Activated CD4-positive, alpha-beta T cell treated with anti-CD3 and anti-CD28 coated beads, Interleukin-2, amount 10 ng/mL, durations not matched to agents 24 days and 14 days (primary cell): ENCODE measurements at regions not wholly inside any gene's neighbourhood (a gene's known extent, or its start where the extent isn't known, plus 50 kb on each side); places are given as distances from the start of the nearest gene placed in this dataset.
A peak's percentile ranks its signal among the peaks of the same experiment; 100 is the strongest.

Source experiments
- DNase-seq: peaks from one replicate; pipeline ENCODE4 v3.0.0; 2022
- H3K27ac Mint-ChIP-seq: one replicate; pipeline ENCODE4 v1.8.0; 2022; ENCODE audit warnings: mild to moderate bottlenecking, mixed read lengths
- H3K27me3 Mint-ChIP-seq: one replicate; pipeline ENCODE4 v1.8.0; 2022; ENCODE audit warnings: mixed read lengths
- H3K36me3 Mint-ChIP-seq: one replicate; pipeline ENCODE4 v1.8.0; 2022; ENCODE audit warnings: low read depth, mild to moderate bottlenecking, mixed read lengths
- H3K4me1 Mint-ChIP-seq: one replicate; pipeline ENCODE4 v1.8.0; 2021; ENCODE audit warnings: mixed read lengths
- H3K4me3 Mint-ChIP-seq: one replicate; pipeline ENCODE4 v1.8.0; 2022; ENCODE audit warnings: mild to moderate bottlenecking, moderate library complexity, mixed read lengths
- H3K9me3 Mint-ChIP-seq: one replicate; pipeline ENCODE4 v1.8.0; 2021; ENCODE audit warnings: mixed read lengths
- intact Hi-C: fragments of 100-400 bp; cut with micrococcal nuclease; formaldehyde crosslinking; loops from one replicate; pipeline ENCODE4 v1.15.1; 2023

DNA sequence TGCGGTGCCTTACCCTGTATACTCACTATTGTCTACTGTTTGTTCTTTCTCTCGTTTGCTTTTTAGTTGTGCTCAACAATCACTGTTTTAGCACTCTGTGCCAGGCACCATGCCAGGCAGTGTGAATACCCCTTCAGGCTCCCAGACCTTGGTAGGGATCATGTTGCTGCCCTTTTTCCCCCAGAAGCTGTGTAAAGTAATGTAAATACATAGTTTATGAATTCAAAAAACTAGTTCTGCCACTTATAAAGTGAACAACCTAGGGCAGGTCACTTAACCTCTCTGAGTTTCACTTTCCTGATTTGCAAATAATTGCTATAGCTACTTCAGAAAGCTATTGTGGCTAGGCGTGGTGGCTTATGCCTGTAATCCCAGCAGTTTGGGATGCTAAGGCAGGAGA lies 81.0 kb upstream of the CTSC start:
- peaks cover 2% of the 10 kb centered on the region for H3K36me3 Mint-ChIP-seq
- H3K4me1 Mint-ChIP-seq, result peaks cover 67% of the 10 kb centered on the region
- no peak overlapping the region for H3K4me3 Mint-ChIP-seq
- H3K27ac Mint-ChIP-seq, result peak overlapping the region; percentile 51
- peaks cover 4% of the 10 kb centered on the region for H3K9me3 Mint-ChIP-seq
- H3K27me3 Mint-ChIP-seq, result no peaks in the 10 kb centered on the region
- DNase-seq, result no peak
- intact Hi-C loops, result no loop called here

GRCh38 chr11:88415495-88415894 lies 78.0 kb upstream of the CTSC start:
- H3K27ac Mint-ChIP-seq, result peak overlapping the region; percentile 6
- H3K9me3 Mint-ChIP-seq, result peaks cover 10% of the 10 kb centered on the region
- intact Hi-C loops, result loop anchor here (2.0 kb wide), 1 partner anchor 79 kb away; the partner anchor contains the start of gene CTSC
- DNase-seq, result no peak
- H3K27me3 Mint-ChIP-seq, result no peaks in the 10 kb centered on the region
- H3K4me1 Mint-ChIP-seq, result peaks cover 48% of the 10 kb centered on the region
- peak overlapping the region; percentile 66 for H3K4me3 Mint-ChIP-seq
- peaks cover 2% of the 10 kb centered on the region for H3K36me3 Mint-ChIP-seq

DNA sequence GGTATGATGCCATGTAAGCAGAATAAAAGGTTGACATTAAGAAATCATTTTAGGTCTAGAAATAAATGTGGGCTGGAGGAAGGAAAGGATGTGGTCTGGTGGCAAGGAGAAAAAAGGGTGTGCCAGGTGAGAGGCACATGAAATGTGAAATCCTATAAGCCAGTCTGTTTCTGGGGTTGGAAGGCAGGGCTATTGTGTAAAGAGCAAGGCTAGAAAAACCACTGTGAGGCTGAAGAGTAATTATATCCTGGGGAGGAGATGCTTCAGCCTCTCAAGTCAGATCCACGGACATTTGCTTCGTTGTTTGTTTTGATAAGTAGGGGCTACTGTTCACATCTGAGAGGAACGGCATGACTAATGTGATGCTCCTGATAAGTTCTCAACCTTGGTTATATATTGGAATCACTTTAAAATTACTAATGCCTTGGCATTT lies 77.5 kb upstream of the CTSC start:
- H3K9me3 Mint-ChIP-seq, result peaks cover 10% of the 10 kb centered on the region
- H3K36me3 Mint-ChIP-seq, result peaks cover 2% of the 10 kb centered on the region
- peak overlapping the region; percentile 66 for H3K4me3 Mint-ChIP-seq
- intact Hi-C loops, result loop anchor here (2.0 kb wide), 1 partner anchor 78 kb away; the partner anchor contains the start of gene CTSC
- H3K27ac Mint-ChIP-seq, result peak overlapping the region; percentile 86
- DNase-seq, result peak; percentile 80
- H3K27me3 Mint-ChIP-seq, result no peaks in the 10 kb centered on the region
- H3K4me1 Mint-ChIP-seq, result peaks cover 43% of the 10 kb centered on the region

DNA sequence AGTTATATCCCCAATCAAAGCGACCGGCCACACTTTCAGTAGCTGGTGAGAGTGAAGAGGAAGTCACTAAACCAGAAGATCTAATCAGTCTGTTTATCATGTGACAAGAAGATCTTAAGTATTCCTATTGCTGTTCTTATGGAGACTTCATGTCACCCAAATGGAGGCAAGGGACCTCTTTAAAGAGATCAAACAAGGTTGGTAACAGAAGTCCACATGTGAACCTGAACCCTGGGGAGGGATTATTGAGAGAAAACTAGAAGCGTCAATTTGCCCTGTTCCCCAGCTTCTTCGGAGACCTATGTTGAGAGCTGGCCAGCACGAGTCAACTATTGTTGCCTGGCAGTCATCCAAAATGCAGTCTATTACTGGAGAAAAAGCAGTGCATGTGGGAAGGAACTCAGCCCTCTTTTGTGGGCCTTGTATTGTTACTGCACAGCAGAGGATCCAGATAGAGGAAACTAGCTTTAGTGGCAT lies 76.9 kb upstream of the CTSC start:
- peaks cover 10% of the 10 kb centered on the region for H3K9me3 Mint-ChIP-seq
- peaks cover 38% of the 10 kb centered on the region for H3K4me1 Mint-ChIP-seq
- no peaks in the 10 kb centered on the region for H3K27me3 Mint-ChIP-seq
- H3K36me3 Mint-ChIP-seq, result peaks cover 2% of the 10 kb centered on the region
- H3K4me3 Mint-ChIP-seq, result peak overlapping the region; percentile 66
- DNase-seq, result peak; percentile 74
- intact Hi-C loops, result loop anchor here (2.0 kb wide), 1 partner anchor 78 kb away; the partner anchor contains the start of gene CTSC
- H3K27ac Mint-ChIP-seq, result no peak overlapping the region

- DNase-seq, result no peak
- peaks cover 19% of the 10 kb centered on the region for H3K9me3 Mint-ChIP-seq
- intact Hi-C loops, result no loop called here
- peaks cover 27% of the 10 kb centered on the region for H3K4me1 Mint-ChIP-seq
- no peaks in the 10 kb centered on the region for H3K27me3 Mint-ChIP-seq
- peaks cover 2% of the 10 kb centered on the region for H3K36me3 Mint-ChIP-seq
- no peak overlapping the region for H3K4me3 Mint-ChIP-seq
- no peak overlapping the region for H3K27ac Mint-ChIP-seq
Measured at GRCh38 chr11:88411265-88411664, 73.7 kb upstream of the CTSC start.

GRCh38 chr11:88410656-88411055 lies 73.1 kb upstream of the CTSC start:
- Mint-ChIP-seq H3K27ac (no peak overlapping the region), H3K9me3 (peaks cover 19% of the 10 kb centered on the region), H3K36me3 (peaks cover 2% of the 10 kb centered on the region), H3K4me1 (peaks cover 26% of the 10 kb centered on the region), H3K27me3 (no peaks in the 10 kb centered on the region), H3K4me3 (no peak overlapping the region)
- intact Hi-C loops, result no loop called here
- no peak for DNase-seq

DNA sequence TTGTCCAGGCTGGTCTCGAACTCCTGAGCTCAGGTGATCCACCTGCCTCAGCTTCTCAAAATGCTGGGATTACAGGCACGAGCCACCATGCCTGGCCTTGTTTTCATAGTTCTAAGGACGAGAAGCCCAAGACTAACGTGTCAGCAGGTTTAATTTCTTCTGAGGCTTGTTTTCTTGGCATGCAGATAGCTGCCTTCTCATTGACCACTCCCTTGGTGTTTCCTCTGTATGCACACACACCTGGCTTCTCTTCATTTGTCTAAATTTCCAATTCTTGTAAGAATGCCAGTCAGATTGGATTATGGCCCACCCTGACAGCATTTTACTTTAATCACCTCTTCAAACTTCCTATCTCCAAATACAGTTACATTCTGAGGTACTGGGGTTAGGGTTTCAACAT lies 72.5 kb upstream of the CTSC start:
- Mint-ChIP-seq H3K9me3 (peaks cover 19% of the 10 kb centered on the region), H3K4me1 (peaks cover 25% of the 10 kb centered on the region), H3K4me3 (no peak overlapping the region), H3K27ac (no peak overlapping the region), H3K36me3 (peaks cover 2% of the 10 kb centered on the region), H3K27me3 (no peaks in the 10 kb centered on the region)
- intact Hi-C loops, result no loop called here
- no peak for DNase-seq

GRCh38 chr11:88406876-88407275 lies 69.3 kb upstream of the CTSC start:
- intact Hi-C loops, result no loop called here
- Mint-ChIP-seq H3K27ac (no peak overlapping the region), H3K4me3 (no peak overlapping the region), H3K4me1 (peaks cover 30% of the 10 kb centered on the region), H3K36me3 (no peaks in the 10 kb centered on the region), H3K27me3 (no peaks in the 10 kb centered on the region), H3K9me3 (peaks cover 14% of the 10 kb centered on the region)
- no peak for DNase-seq

GRCh38 chr11:88405853-88406252 lies 68.3 kb upstream of the CTSC start:
- Mint-ChIP-seq H3K4me3 (no peak overlapping the region), H3K36me3 (no peaks in the 10 kb centered on the region), H3K9me3 (peaks cover 14% of the 10 kb centered on the region), H3K4me1 (peaks cover 28% of the 10 kb centered on the region), H3K27me3 (no peaks in the 10 kb centered on the region), H3K27ac (no peak overlapping the region)
- intact Hi-C loops, result loop anchor here (2.0 kb wide), 1 partner anchor 15 kb away; no protein-coding TSS in a partner anchor
- no peak for DNase-seq

DNA sequence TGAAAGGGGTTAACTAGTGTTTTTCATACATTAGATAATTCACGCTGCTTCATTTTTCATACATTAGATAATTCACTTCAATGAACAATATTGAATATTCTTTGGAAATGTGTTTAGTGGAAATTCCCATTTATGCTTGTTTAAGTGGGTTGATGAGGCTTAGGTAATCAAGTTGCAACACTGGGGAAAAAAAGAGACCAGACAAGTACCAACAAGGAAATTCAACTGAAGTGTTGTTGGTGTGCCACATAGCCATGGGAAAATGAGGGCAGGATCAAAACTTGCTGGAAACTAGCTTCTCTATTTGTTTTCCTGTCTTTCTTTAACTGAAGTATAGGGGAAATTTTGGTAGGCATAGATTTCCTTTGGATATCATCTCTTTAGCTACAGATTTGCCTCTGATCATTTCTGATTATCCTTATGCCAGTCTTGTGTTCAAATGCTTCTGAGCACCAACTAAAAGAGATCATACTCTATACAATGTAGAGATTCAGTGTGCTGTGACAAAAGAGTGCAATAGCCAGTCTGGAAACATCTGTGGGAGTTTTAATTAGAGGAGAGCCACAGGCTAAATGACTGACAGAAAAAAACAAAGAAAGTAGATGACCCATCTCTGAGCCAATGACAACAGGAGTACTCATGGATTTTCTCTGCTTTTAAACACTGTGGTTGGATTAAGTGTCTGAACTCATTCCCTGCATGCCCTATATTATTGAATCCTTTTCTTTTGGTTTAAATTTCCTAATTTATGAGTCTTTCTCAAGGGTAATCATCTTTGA lies 67.6 kb upstream of the CTSC start:
- H3K36me3 Mint-ChIP-seq, result no peaks in the 10 kb centered on the region
- DNase-seq, result no peak
- H3K4me1 Mint-ChIP-seq, result peaks cover 28% of the 10 kb centered on the region
- intact Hi-C loops, result loop anchor here (2.0 kb wide), 1 partner anchor 16 kb away; no protein-coding TSS in a partner anchor
- H3K27ac Mint-ChIP-seq, result no peak overlapping the region
- H3K4me3 Mint-ChIP-seq, result no peak overlapping the region
- H3K27me3 Mint-ChIP-seq, result no peaks in the 10 kb centered on the region
- H3K9me3 Mint-ChIP-seq, result peaks cover 14% of the 10 kb centered on the region

DNA sequence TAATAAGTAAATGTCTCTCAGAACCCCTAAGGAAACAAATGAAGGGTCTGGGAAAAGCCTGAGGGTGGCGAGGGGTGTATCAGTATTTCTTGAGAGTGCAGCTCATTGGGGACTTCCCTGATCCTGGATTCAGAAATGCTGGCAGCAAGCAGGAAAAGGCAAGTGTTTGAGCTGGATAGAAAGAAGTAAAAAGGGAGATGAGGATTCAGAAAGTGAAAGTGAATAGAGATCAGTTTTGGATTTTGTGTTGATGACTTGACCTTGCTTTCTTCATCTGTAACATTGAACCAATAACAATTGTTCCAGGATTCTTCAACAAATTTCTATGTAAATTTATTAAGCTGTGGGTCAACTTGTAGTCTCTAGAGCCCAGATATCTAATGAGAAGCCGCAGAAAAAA lies 66.9 kb upstream of the CTSC start:
- no peaks in the 10 kb centered on the region for H3K36me3 Mint-ChIP-seq
- H3K4me3 Mint-ChIP-seq, result no peak overlapping the region
- H3K27ac Mint-ChIP-seq, result no peak overlapping the region
- peaks cover 18% of the 10 kb centered on the region for H3K9me3 Mint-ChIP-seq
- H3K4me1 Mint-ChIP-seq, result peaks cover 28% of the 10 kb centered on the region
- intact Hi-C loops, result loop anchor here (2.0 kb wide), 1 partner anchor 16 kb away; no protein-coding TSS in a partner anchor
- DNase-seq, result no peak
- H3K27me3 Mint-ChIP-seq, result no peaks in the 10 kb centered on the region

- no peak overlapping the region for H3K4me3 Mint-ChIP-seq
- H3K9me3 Mint-ChIP-seq, result peaks cover 11% of the 10 kb centered on the region
- intact Hi-C loops, result no loop called here
Measured at GRCh38 chr11:88402784-88403183, 65.2 kb upstream of the CTSC start.

GRCh38 chr11:88402192-88402715 lies 64.7 kb upstream of the CTSC start:
- H3K27ac Mint-ChIP-seq, result no peak overlapping the region

More at GRCh38 chr11:88402784-88403183, 65.2 kb upstream of the CTSC start:
- no peak for DNase-seq
- no peaks in the 10 kb centered on the region for H3K27me3 Mint-ChIP-seq
- H3K36me3 Mint-ChIP-seq, result no peaks in the 10 kb centered on the region
- H3K27ac Mint-ChIP-seq, result no peak overlapping the region
- peaks cover 31% of the 10 kb centered on the region for H3K4me1 Mint-ChIP-seq

More at GRCh38 chr11:88402192-88402715, 64.7 kb upstream of the CTSC start:
- peaks cover 31% of the 10 kb centered on the region for H3K4me1 Mint-ChIP-seq
- no peak overlapping the region for H3K4me3 Mint-ChIP-seq
- intact Hi-C loops, result no loop called here
- no peaks in the 10 kb centered on the region for H3K36me3 Mint-ChIP-seq
- no peaks in the 10 kb centered on the region for H3K27me3 Mint-ChIP-seq
- no peak for DNase-seq
- H3K9me3 Mint-ChIP-seq, result peaks cover 6% of the 10 kb centered on the region
